ENCODE measurements at regions not wholly inside any gene's neighbourhood (a gene's known extent, or its start where the extent isn't known, plus 50 kb on each side); places are given as distances from the start of the nearest gene placed in this dataset.

DNA sequence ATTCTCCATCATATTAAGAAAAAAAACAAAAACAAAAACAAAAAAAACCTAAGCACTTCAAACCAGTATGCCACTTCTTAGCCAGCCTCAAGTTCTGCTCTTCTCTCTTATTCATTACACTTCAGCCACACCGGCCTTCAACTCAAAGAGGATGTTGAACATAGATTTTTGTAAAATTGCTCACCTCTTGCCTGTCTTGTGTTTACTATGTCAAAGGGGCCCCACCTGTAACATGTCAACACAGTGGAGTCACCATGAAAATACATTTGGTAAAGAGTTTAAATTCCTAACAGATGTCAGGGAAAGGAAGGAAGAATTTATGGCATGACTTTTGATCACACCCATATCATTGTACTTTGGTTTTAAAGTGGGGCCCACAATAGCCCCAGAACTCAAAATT lies 121.1 kb upstream of the GHR start:
- TF ChIP-seq TAF1 (IDR thresholded peaks at IDR 0.05; ENCODE audit: low read depth) (no peak), ZBTB7A (IDR thresholded peaks at IDR 0.05; ENCODE audit: low read depth) (no peak), CREB1 (IDR thresholded peaks at IDR 0.05; ENCODE audit: low read depth) (no peak), TEAD4 (IDR thresholded peaks at IDR 0.05) (no peak), YY1 (IDR thresholded peaks at IDR 0.05; ENCODE audit: low read depth) (no peak), EGR1 (IDR thresholded peaks at IDR 0.05) (no peak), EP300 (IDR thresholded peaks at IDR 0.05; ENCODE audit: borderline replicate concordance) (no peak), RAD21 (IDR thresholded peaks at IDR 0.05; ENCODE audit: low read depth) (no peak), CEBPB (IDR thresholded peaks at IDR 0.05) (no peak), FOXM1 (IDR thresholded peaks at IDR 0.05; ENCODE audit: borderline replicate concordance, low read depth) (no peak), NFIC (IDR thresholded peaks at IDR 0.05) (no peak), TCF12 (IDR thresholded peaks at IDR 0.05; ENCODE audit: low read depth) (no peak)
- TF ChIP-seq, protein P1, sequence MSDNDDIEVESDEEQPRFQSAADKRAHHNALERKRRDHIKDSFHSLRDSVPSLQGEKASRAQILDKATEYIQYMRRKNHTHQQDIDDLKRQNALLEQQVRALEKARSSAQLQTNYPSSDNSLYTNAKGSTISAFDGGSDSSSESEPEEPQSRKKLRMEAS (IDR thresholded peaks at IDR 0.05), result no peak
- TF ChIP-seq, protein P2, sequence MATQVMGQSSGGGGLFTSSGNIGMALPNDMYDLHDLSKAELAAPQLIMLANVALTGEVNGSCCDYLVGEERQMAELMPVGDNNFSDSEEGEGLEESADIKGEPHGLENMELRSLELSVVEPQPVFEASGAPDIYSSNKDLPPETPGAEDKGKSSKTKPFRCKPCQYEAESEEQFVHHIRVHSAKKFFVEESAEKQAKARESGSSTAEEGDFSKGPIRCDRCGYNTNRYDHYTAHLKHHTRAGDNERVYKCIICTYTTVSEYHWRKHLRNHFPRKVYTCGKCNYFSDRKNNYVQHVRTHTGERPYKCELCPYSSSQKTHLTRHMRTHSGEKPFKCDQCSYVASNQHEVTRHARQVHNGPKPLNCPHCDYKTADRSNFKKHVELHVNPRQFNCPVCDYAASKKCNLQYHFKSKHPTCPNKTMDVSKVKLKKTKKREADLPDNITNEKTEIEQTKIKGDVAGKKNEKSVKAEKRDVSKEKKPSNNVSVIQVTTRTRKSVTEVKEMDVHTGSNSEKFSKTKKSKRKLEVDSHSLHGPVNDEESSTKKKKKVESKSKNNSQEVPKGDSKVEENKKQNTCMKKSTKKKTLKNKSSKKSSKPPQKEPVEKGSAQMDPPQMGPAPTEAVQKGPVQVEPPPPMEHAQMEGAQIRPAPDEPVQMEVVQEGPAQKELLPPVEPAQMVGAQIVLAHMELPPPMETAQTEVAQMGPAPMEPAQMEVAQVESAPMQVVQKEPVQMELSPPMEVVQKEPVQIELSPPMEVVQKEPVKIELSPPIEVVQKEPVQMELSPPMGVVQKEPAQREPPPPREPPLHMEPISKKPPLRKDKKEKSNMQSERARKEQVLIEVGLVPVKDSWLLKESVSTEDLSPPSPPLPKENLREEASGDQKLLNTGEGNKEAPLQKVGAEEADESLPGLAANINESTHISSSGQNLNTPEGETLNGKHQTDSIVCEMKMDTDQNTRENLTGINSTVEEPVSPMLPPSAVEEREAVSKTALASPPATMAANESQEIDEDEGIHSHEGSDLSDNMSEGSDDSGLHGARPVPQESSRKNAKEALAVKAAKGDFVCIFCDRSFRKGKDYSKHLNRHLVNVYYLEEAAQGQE (IDR thresholded peaks at IDR 0.05; ENCODE audit: low read depth), result no peak
- TF ChIP-seq, protein P3, sequence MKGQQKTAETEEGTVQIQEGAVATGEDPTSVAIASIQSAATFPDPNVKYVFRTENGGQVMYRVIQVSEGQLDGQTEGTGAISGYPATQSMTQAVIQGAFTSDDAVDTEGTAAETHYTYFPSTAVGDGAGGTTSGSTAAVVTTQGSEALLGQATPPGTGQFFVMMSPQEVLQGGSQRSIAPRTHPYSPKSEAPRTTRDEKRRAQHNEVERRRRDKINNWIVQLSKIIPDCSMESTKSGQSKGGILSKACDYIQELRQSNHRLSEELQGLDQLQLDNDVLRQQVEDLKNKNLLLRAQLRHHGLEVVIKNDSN (IDR thresholded peaks at IDR 0.05), result no peak

DNA sequence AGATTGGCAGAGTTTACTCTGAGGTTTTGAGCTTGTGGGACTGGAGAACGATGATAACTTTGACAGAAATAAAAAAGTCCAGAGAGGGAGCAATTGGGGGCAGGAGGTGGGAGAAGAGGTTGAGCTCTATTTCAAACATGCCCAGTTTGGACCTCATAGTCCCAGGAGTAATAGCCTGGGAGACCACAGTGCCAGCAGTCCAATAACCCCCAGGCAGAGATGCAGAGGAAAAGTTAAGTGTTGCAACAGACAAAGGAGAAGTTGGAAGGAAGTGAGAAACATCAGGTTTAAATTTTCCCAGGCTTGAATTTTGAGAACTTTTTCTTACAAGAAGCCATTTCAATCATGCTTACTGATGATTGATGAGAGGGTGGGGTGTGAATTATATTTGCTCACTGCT lies 117.0 kb upstream of the GHR start:
- TF ChIP-seq EP300 (IDR thresholded peaks at IDR 0.05; ENCODE audit: borderline replicate concordance), result no peak
- TF ChIP-seq FOXM1 (IDR thresholded peaks at IDR 0.05; ENCODE audit: borderline replicate concordance, low read depth), result no peak
- TF ChIP-seq, protein P3 (IDR thresholded peaks at IDR 0.05), result no peak
- no peak for TF ChIP-seq TCF12 (IDR thresholded peaks at IDR 0.05; ENCODE audit: low read depth)
- no peak for TF ChIP-seq YY1 (IDR thresholded peaks at IDR 0.05; ENCODE audit: low read depth)
- TF ChIP-seq, protein P1 (IDR thresholded peaks at IDR 0.05), result no peak
- TF ChIP-seq EGR1 (IDR thresholded peaks at IDR 0.05), result no peak
- TF ChIP-seq ZBTB7A (IDR thresholded peaks at IDR 0.05; ENCODE audit: low read depth), result no peak
- TF ChIP-seq NFIC (IDR thresholded peaks at IDR 0.05), result no peak
- no peak for TF ChIP-seq CREB1 (IDR thresholded peaks at IDR 0.05; ENCODE audit: low read depth)
- TF ChIP-seq, protein P2 (IDR thresholded peaks at IDR 0.05; ENCODE audit: low read depth), result no peak

DNA sequence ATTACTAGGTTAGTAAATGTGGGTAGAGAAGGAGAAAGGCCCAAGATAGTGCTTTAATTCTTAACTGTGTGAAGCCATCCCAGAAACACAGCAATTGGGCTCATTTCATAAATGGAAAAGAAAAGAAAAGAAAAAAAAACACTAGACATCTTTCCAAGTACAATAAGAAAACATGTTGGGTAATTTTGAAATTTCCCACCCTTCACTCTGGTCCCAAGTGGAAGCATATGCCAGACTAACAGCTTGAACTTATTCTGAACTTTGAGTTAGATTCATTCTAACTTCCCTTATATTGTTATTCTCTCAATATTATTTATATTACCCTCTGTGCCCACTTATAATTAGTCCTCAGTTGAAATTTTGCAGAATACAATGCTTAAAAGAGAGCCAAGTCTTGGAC lies 113.4 kb upstream of the GHR start:
- TF ChIP-seq NFIC (IDR thresholded peaks at IDR 0.05) (no peak), CREB1 (IDR thresholded peaks at IDR 0.05; ENCODE audit: low read depth) (no peak), EP300 (IDR thresholded peaks at IDR 0.05; ENCODE audit: borderline replicate concordance) (no peak), ZBTB7A (IDR thresholded peaks at IDR 0.05; ENCODE audit: low read depth) (no peak), CEBPB (IDR thresholded peaks at IDR 0.05) (no peak), TAF1 (IDR thresholded peaks at IDR 0.05; ENCODE audit: low read depth) (no peak), EGR1 (IDR thresholded peaks at IDR 0.05) (no peak), RAD21 (IDR thresholded peaks at IDR 0.05; ENCODE audit: low read depth) (no peak), TCF12 (IDR thresholded peaks at IDR 0.05; ENCODE audit: low read depth) (no peak), FOXM1 (IDR thresholded peaks at IDR 0.05; ENCODE audit: borderline replicate concordance, low read depth) (no peak), YY1 (IDR thresholded peaks at IDR 0.05; ENCODE audit: low read depth) (no peak), TEAD4 (IDR thresholded peaks at IDR 0.05) (no peak)
- TF ChIP-seq, protein P2 (IDR thresholded peaks at IDR 0.05; ENCODE audit: low read depth), result no peak
- TF ChIP-seq, protein P3 (IDR thresholded peaks at IDR 0.05), result no peak
- TF ChIP-seq, protein P1 (IDR thresholded peaks at IDR 0.05), result no peak

DNA sequence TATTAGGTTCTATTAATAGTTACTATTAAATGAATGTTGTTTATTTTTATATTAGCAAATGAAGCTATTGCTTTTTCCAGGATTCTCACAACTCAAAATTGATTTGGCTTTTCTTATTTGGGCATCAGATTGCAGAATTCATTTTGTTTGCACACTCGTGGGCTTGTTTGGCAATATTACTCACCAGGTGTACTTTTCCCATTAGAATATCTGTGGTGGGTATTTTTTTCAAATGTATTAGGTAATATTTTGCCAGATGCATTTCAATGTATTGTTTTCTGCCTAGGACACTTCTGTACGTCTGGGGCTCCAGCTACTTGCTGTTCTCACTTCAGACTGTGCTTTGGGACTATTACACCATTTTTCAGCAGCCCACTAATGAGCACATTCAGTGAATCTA lies 108.0 kb upstream of the GHR start:
- TF ChIP-seq EGR1 (IDR thresholded peaks at IDR 0.05) (no peak), TCF12 (IDR thresholded peaks at IDR 0.05; ENCODE audit: low read depth) (no peak)

Measured in Ishikawa (cell line).